A549 (cell line): ENCODE measurements at regions not wholly inside any gene's neighbourhood (a gene's known extent, or its start where the extent isn't known, plus 50 kb on each side); places are given as distances from the start of the nearest gene placed in this dataset.

Experiments used
- ATAC-seq, 2 experiments: fragments of 200-7000 bp in 1 of 2; fragments of >200 bp in 1 of 2; cut with Nextera tagmentation in 1 of 2; cut with Tn5 transposase in 1 of 2; 3 replicates each; pipeline versions ENCODE4 v1.8.0 to v1.9.1; 2018 to 2020; ENCODE audit warnings: mild to moderate bottlenecking in 1 of 2, moderate library complexity in 1 of 2
- CTCF ChIA-PET: fragments of 300-600 bp; sonication (Branson Sonifier 250); formaldehyde crosslinking; extraction: SDS; loops from one replicate; lab custom pipeline; 2021; ENCODE audit warnings: antibody characterized with exemption, inconsistent platforms; lab: Yijun Ruan, JAX
- POLR2A ChIA-PET: fragments of 350-600 bp; formaldehyde crosslinking; extraction: SDS; loops from one replicate; lab custom pipeline; 2021; ENCODE audit warnings: antibody characterized with exemption, inconsistent platforms; lab: Yijun Ruan, JAX
- DNase-seq, 2 experiments: peaks; one replicate each; pipeline versions ENCODE4 v3.0.0 to v3.0.0-alpha.2; 2011 to 2016; ENCODE audit warnings: low read depth in 1 of 2, low spot score in 1 of 2
- FAIRE-seq: peaks from 2 replicates; lab custom pipeline; 2011; peaks lifted over from hg19 to GRCh38; lab: Jason Lieb, UNC
- H3K27ac ChIP-seq, 2 experiments: fragments of >200 bp; sonication (Bioruptor Twin); formaldehyde crosslinking; 3 replicates each; pipeline ENCODE4 v1.5.1; 2016 to 2017
- H3K4me1 ChIP-seq: fragments of >200 bp; sonication (Bioruptor Twin); formaldehyde crosslinking; 3 replicates; pipeline ENCODE4 v1.6.1; 2016
- H3K4me2 ChIP-seq: fragments of >200 bp; sonication (Bioruptor Twin); formaldehyde crosslinking; 3 replicates; pipeline ENCODE4 v1.6.1; 2016
- H3K4me3 ChIP-seq: fragments of >200 bp; sonication (Bioruptor Twin); formaldehyde crosslinking; 3 replicates; pipeline ENCODE4 v1.5.1; 2016
- H3K9me3 ChIP-seq: fragments of >200 bp; sonication (Bioruptor Twin); formaldehyde crosslinking; 3 replicates; pipeline ENCODE4 v1.6.1; 2016
- BHLHE40 ChIP-seq: IDR thresholded peaks from 2 replicates; pipeline ENCODE4 v1.6.1; 2012; ENCODE audit warnings: low read depth, low read length, inconsistent platforms
- CBX2 ChIP-seq: fragments of 200-600 bp; sonication (generic); IDR thresholded peaks from 2 replicates; pipeline ENCODE4 v1.6.1; 2016; ENCODE audit warnings: low read depth, mild to moderate bottlenecking, borderline replicate concordance
- CEBPB ChIP-seq, 2 experiments: fragments of >200 bp in 1 of 2; sonication (Bioruptor Twin) in 1 of 2; formaldehyde crosslinking in 1 of 2; IDR thresholded peaks; 2 replicates each; pipeline ENCODE4 v1.6.1; 2012 to 2016
- CHD2 ChIP-seq: fragments of 150-350 bp; IDR thresholded peaks from 2 replicates; pipeline ENCODE4 v1.6.1; 2014; ENCODE audit warnings: low read length; ENCODE audit not compliant: partially characterized antibody
- CHD4 ChIP-seq: fragments of 200-600 bp; sonication (generic); IDR thresholded peaks from 2 replicates; pipeline ENCODE4 v1.6.1; 2016; ENCODE audit warnings: antibody characterized with exemption, mild to moderate bottlenecking, borderline replicate concordance
- EHF ChIP-seq: fragments of 250-450 bp; sonication (Bioruptor Pico); IDR thresholded peaks from 2 replicates; pipeline ENCODE4 v1.5.0; 2020; ENCODE audit warnings: mild to moderate bottlenecking
- EHMT2 ChIP-seq: fragments of 200-600 bp; sonication (generic); IDR thresholded peaks from 2 replicates; pipeline ENCODE4 v1.6.1; 2016; ENCODE audit warnings: antibody characterized with exemption, low read depth, mild to moderate bottlenecking, moderate library complexity
- ELK1 ChIP-seq: fragments of 150-350 bp; IDR thresholded peaks from 2 replicates; pipeline ENCODE4 v1.6.1; 2014; ENCODE audit warnings: low read depth, mild to moderate bottlenecking, low read length
- EP300 ChIP-seq, 2 experiments: fragments of >200 bp; sonication (Bioruptor Twin); formaldehyde crosslinking; IDR thresholded peaks; 2 replicates in 1 of 2; 3 replicates in 1 of 2; pipeline ENCODE4 v1.6.1; 2016 to 2017
- ESRRA ChIP-seq: fragments of 150-350 bp; IDR thresholded peaks from 2 replicates; pipeline ENCODE4 v1.6.1; 2014; ENCODE audit warnings: mild to moderate bottlenecking, low read length, borderline replicate concordance
- FOSB ChIP-seq: fragments of 250-450 bp; sonication (Bioruptor Pico); IDR thresholded peaks from 2 replicates; pipeline ENCODE4 v1.5.0; 2020; ENCODE audit warnings: mild to moderate bottlenecking, moderate library complexity
- GATA3 ChIP-seq: IDR thresholded peaks from 2 replicates; pipeline ENCODE4 v1.6.1; 2012; ENCODE audit warnings: borderline replicate concordance
- HDAC2 ChIP-seq: fragments of 200-600 bp; sonication (generic); IDR thresholded peaks from 2 replicates; pipeline ENCODE4 v1.6.1; 2016
- HMGXB4 ChIP-seq: fragments of 250-450 bp; sonication (Bioruptor Pico); IDR thresholded peaks from 2 replicates; pipeline ENCODE4 v1.5.0; 2021; ENCODE audit warnings: mild to moderate bottlenecking, moderate library complexity, borderline replicate concordance
- HOXA7 ChIP-seq: fragments of 250-450 bp; sonication (Bioruptor Pico); IDR thresholded peaks from 2 replicates; pipeline ENCODE4 v1.5.0; 2020; ENCODE audit warnings: mild to moderate bottlenecking, moderate library complexity
- HOXB5 ChIP-seq: fragments of 250-450 bp; sonication (Bioruptor Pico); IDR thresholded peaks from 2 replicates; pipeline ENCODE4 v1.5.0; 2020; ENCODE audit warnings: mild to moderate bottlenecking, moderate library complexity
- KDM5A ChIP-seq: fragments of 200-600 bp; sonication (generic); IDR thresholded peaks from 2 replicates; pipeline ENCODE4 v1.6.1; 2016; ENCODE audit warnings: antibody characterized with exemption, mild to moderate bottlenecking
- MAFK ChIP-seq: fragments of 450-650 bp; IDR thresholded peaks from 2 replicates; pipeline ENCODE4 v1.6.1; 2014; ENCODE audit not compliant: partially characterized antibody
- MAZ ChIP-seq: fragments of 150-350 bp; IDR thresholded peaks from 2 replicates; pipeline ENCODE4 v1.6.1; 2014; ENCODE audit warnings: antibody characterized with exemption, low read depth, low read length, borderline replicate concordance
- MYC ChIP-seq: IDR thresholded peaks from 2 replicates; pipeline ENCODE4 v1.6.1; 2012; ENCODE audit warnings: mild to moderate bottlenecking, inconsistent platforms, low read length, improper control_type of control experiment, borderline replicate concordance
- NR3C1 ChIP-seq: fragments of >200 bp; sonication (Bioruptor Twin); formaldehyde crosslinking; IDR thresholded peaks from 3 replicates; pipeline ENCODE4 v1.6.1; 2017
- POLR2AphosphoS2 ChIP-seq: conservative IDR thresholded peaks from 2 replicates; pipeline ENCODE4 v1.6.1; 2012; ENCODE audit warnings: low read length, improper control_type of control experiment, inconsistent platforms
- RCOR1 ChIP-seq: fragments of 150-350 bp; IDR thresholded peaks from 2 replicates; pipeline ENCODE4 v1.6.1; 2014; ENCODE audit warnings: antibody characterized with exemption, low read length, low read depth
- SMC3 ChIP-seq: fragments of >200 bp; sonication (Bioruptor Twin); formaldehyde crosslinking; IDR thresholded peaks from 3 replicates; pipeline ENCODE4 v1.6.1; 2018; ENCODE audit warnings: inconsistent platforms
- SREBF2 ChIP-seq: fragments of 450-650 bp; IDR thresholded peaks from 2 replicates; pipeline ENCODE4 v1.6.1; 2014; ENCODE audit warnings: mild to moderate bottlenecking, moderate library complexity
- TP53 ChIP-seq: fragments of 250-450 bp; sonication (Bioruptor Pico); IDR thresholded peaks from 2 replicates; pipeline ENCODE4 v1.5.0; 2021; ENCODE audit warnings: mild to moderate bottlenecking, moderate library complexity
- USF2 ChIP-seq: fragments of 450-650 bp; IDR thresholded peaks from 2 replicates; pipeline ENCODE4 v1.6.1; 2014; ENCODE audit warnings: antibody characterized with exemption
- ZC3H11A ChIP-seq: fragments of 450-650 bp; IDR thresholded peaks from 2 replicates; pipeline ENCODE4 v1.6.1; 2014; ENCODE audit warnings: antibody characterized with exemption, mild to moderate bottlenecking
- ZFP36 ChIP-seq: fragments of 450-650 bp; IDR thresholded peaks from 2 replicates; pipeline ENCODE4 v1.6.1; 2014; ENCODE audit warnings: borderline replicate concordance; ENCODE audit not compliant: partially characterized antibody
- ZNF302 ChIP-seq: fragments of 250-450 bp; sonication (Bioruptor Pico); IDR thresholded peaks from 2 replicates; pipeline ENCODE4 v1.9.0; 2021; ENCODE audit warnings: inconsistent platforms, mild to moderate bottlenecking, moderate library complexity
- ZSCAN20 ChIP-seq: fragments of 250-450 bp; sonication (Bioruptor Pico); IDR thresholded peaks from 2 replicates; pipeline ENCODE4 v1.8.0; 2022; ENCODE audit warnings: mild to moderate bottlenecking, moderate library complexity
- WGBS: methylation state at CpG from one replicate; pipeline ENCODE4 v1.1.6; 2017; ENCODE audit errors: missing lambda C conversion rate; 5-methylcytosine and 5-hydroxymethylcytosine counted together
- TF ChIP-seq, protein P1 (sequence below): fragments of 200-600 bp; sonication (generic); IDR thresholded peaks from 2 replicates; pipeline ENCODE4 v1.6.1; 2016; ENCODE audit warnings: antibody characterized with exemption, mild to moderate bottlenecking, moderate library complexity
- TF ChIP-seq, protein P2 (sequence below): fragments of >200 bp; sonication (Bioruptor Twin); formaldehyde crosslinking; IDR thresholded peaks from 2 replicates; pipeline ENCODE4 v1.6.1; 2016

DNA sequence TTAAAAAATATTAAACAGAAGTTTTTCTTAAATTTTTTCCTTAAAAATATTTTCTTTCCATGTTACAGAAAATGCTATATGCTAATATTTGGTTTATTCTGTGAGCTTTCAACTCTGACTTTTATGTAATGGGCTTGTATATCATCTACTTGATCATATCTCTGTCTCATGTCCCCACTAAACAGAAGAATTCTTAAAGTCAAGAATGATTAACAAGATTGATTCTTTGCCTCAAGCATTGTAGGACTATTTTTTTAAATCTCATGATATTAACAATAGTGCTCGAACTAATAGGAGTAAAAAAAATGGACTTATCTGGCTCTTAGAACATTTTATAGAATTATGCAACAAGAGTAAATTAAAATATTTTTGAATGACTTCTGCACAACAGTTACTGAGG lies 206.3 kb downstream of the C12orf50 start (continued):
- TF ChIP-seq USF2 (no peak), SMC3 (no peak), CEBPB (IDR thresholded peaks at IDR 0.05) (no peak), HDAC2 (no peak)

DNA sequence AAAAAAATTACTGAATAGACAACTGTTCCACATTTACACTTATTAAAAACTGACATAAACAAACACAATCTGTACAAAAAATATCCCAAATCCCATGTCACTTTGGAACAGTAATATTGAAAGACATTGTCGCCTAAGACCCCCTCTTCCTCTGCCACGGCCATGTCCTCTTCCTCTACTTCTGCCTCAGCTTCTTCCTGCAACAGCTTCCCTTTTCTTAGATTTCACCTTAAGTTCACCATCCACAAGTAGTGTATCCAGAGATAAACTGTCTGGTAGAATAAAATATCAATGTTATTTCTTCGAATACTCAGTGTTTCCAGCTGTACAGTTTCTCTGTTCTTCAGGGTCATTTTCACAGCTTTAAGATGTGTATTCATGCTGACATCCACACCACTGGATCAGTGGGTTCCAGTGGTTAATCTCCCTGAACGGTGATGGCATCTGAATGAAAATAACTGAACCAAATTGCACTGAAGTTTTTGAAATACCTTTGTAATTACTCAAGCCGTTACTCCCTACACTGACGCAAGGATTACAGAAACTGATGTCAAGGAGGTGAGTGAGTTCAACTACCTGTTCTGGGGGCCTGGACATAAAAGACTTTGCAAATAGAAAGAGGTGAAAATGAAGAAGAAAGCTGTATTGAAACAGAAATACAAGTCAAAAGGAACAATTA lies 208.5 kb downstream of the C12orf50 start:
- ATAC-seq (peak; percentile 95), DNase-seq (peak in 1 of 2 experiments; percentile 91), FAIRE-seq (peak; percentile 95)
- WGBS: 9% methylated on average over 6 of the region's 6 CpGs
- Histone ChIP-seq H3K4me2 (peak overlapping the region; percentile 73), H3K4me1 (peaks cover 41% of the 10 kb centered on the region), H3K9me3 (peaks cover 30% of the 10 kb centered on the region), H3K4me3 (peak overlapping the region; percentile 33), H3K27ac (peak overlapping the region; percentile 84 to 94)
- POLR2A ChIA-PET: interaction anchor here (0.8 kb wide), 1 partner anchor 22 kb away, joined by 4 read pairs; no protein-coding TSS in a partner anchor
- CTCF ChIA-PET: interaction anchor here (1.3 to 1.4 kb wide), 2 partner anchors 27 to 546 kb away, joined by 3 read pairs; no protein-coding TSS in a partner anchor
- no peak for TF ChIP-seq HOXA7 (CRISPR knock-in tag)
- TF ChIP-seq FOSB (CRISPR knock-in tag): no peak
- no peak for TF ChIP-seq BHLHE40
- TF ChIP-seq, protein P1, sequence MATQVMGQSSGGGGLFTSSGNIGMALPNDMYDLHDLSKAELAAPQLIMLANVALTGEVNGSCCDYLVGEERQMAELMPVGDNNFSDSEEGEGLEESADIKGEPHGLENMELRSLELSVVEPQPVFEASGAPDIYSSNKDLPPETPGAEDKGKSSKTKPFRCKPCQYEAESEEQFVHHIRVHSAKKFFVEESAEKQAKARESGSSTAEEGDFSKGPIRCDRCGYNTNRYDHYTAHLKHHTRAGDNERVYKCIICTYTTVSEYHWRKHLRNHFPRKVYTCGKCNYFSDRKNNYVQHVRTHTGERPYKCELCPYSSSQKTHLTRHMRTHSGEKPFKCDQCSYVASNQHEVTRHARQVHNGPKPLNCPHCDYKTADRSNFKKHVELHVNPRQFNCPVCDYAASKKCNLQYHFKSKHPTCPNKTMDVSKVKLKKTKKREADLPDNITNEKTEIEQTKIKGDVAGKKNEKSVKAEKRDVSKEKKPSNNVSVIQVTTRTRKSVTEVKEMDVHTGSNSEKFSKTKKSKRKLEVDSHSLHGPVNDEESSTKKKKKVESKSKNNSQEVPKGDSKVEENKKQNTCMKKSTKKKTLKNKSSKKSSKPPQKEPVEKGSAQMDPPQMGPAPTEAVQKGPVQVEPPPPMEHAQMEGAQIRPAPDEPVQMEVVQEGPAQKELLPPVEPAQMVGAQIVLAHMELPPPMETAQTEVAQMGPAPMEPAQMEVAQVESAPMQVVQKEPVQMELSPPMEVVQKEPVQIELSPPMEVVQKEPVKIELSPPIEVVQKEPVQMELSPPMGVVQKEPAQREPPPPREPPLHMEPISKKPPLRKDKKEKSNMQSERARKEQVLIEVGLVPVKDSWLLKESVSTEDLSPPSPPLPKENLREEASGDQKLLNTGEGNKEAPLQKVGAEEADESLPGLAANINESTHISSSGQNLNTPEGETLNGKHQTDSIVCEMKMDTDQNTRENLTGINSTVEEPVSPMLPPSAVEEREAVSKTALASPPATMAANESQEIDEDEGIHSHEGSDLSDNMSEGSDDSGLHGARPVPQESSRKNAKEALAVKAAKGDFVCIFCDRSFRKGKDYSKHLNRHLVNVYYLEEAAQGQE: no peak
- no peak for TF ChIP-seq CHD4
- TF ChIP-seq ESRRA: no peak
- TF ChIP-seq ZNF302 (CRISPR knock-in tag): no peak
- TF ChIP-seq HDAC2: no peak
- TF ChIP-seq EHF (CRISPR knock-in tag): no peak
- no peak for TF ChIP-seq TP53 (CRISPR knock-in tag)
- TF ChIP-seq MYC: no peak
- no peak for TF ChIP-seq HMGXB4 (CRISPR knock-in tag)
- TF ChIP-seq CHD2: no peak
- no peak for TF ChIP-seq RCOR1
- TF ChIP-seq KDM5A: no peak
- TF ChIP-seq ZFP36: no peak
- no peak for TF ChIP-seq ZSCAN20
- TF ChIP-seq, protein P2, sequence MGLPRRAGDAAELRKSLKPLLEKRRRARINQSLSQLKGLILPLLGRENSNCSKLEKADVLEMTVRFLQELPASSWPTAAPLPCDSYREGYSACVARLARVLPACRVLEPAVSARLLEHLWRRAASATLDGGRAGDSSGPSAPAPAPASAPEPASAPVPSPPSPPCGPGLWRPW: peak; percentile 60; the same call in 1 of the 2 replicates
- TF ChIP-seq NR3C1: no peak
- TF ChIP-seq ZC3H11A: no peak
- TF ChIP-seq SREBF2: no peak
- no peak for TF ChIP-seq ELK1
- TF ChIP-seq GATA3: peak; percentile 97
- TF ChIP-seq HOXB5: no peak
- no peak for TF ChIP-seq MAZ
- TF ChIP-seq CBX2: no peak
- peak; percentile 88 to 95; a peak in 4 of 5 replicates for TF ChIP-seq EP300 (IDR thresholded peaks at IDR 0.05)
- TF ChIP-seq EHMT2: no peak
- TF ChIP-seq POLR2AphosphoS2: no peak
- no peak for TF ChIP-seq MAFK
